Dendritic cell treated with granulocyte-macrophage colony-stimulating factor and Interleukin-4, amounts not matched to agents 40 ng/mL and 50 ng/mL, for 4 days (primary cell): ENCODE measurements at regions not wholly inside any gene's neighbourhood (a gene's known extent, or its start where the extent isn't known, plus 50 kb on each side); places are given as distances from the start of the nearest gene placed in this dataset.
"Not testable (repeated sequence)": the region's sequence is repeated elsewhere in the genome, so short reads cannot be mapped to it uniquely, and the experiment has no call there.

ENCODE experiments used
- H3K27ac Mint-ChIP-seq: one replicate; pipeline ENCODE4 v1.8.0; 2022; ENCODE audit warnings: mild to moderate bottlenecking, mixed read lengths
- H3K27me3 Mint-ChIP-seq: one replicate; pipeline ENCODE4 v1.8.0; 2022; ENCODE audit warnings: mild to moderate bottlenecking, mixed read lengths
- H3K36me3 Mint-ChIP-seq: one replicate; pipeline ENCODE4 v1.8.0; 2022; ENCODE audit warnings: low read depth, mixed read lengths
- H3K4me1 Mint-ChIP-seq: one replicate; pipeline ENCODE4 v1.8.0; 2022; ENCODE audit warnings: low read depth, mixed read lengths
- H3K4me3 Mint-ChIP-seq: one replicate; pipeline ENCODE4 v1.8.0; 2022; ENCODE audit warnings: mild to moderate bottlenecking, moderate library complexity, mixed read lengths
- H3K9me3 Mint-ChIP-seq: one replicate; pipeline ENCODE4 v1.8.0; 2022; ENCODE audit warnings: mixed read lengths
- intact Hi-C: fragments of 100-400 bp; cut with micrococcal nuclease; formaldehyde crosslinking; loops from one replicate; pipeline ENCODE4 v1.15.0; 2022

GRCh38 chr12:16788506-16789203, 182.7 kb upstream of the LMO3 start:
- Mint-ChIP-seq H3K27me3 (no peaks in the 10 kb centered on the region), H3K4me3 (no peak overlapping the region), H3K4me1 (no peaks in the 10 kb centered on the region), H3K27ac (no peak overlapping the region), H3K36me3 (no peaks in the 10 kb centered on the region), H3K9me3 (peaks cover 22% of the 10 kb centered on the region)
- intact Hi-C loops, result no loop called here

GRCh38 chr12:16785953-16786352, 180.0 kb upstream of the LMO3 start:
- intact Hi-C loops, result no loop called here
- Mint-ChIP-seq H3K9me3 (peaks cover 3% of the 10 kb centered on the region), H3K27me3 (no peaks in the 10 kb centered on the region), H3K36me3 (no peaks in the 10 kb centered on the region), H3K4me3 (no peak overlapping the region), H3K4me1 (no peaks in the 10 kb centered on the region), H3K27ac (no peak overlapping the region)

- H3K27ac Mint-ChIP-seq, result no peak overlapping the region
- intact Hi-C loops, result no loop called here
- no peaks in the 10 kb centered on the region for H3K36me3 Mint-ChIP-seq
- no peaks in the 10 kb centered on the region for H3K27me3 Mint-ChIP-seq
- H3K4me1 Mint-ChIP-seq, result no peaks in the 10 kb centered on the region
- no peak overlapping the region for H3K4me3 Mint-ChIP-seq
- H3K9me3 Mint-ChIP-seq, result peaks cover 7% of the 10 kb centered on the region
These were observed 179.6 kb upstream of the LMO3 start for GRCh38 chr12:16785524-16785923.

- H3K4me3 Mint-ChIP-seq, intact Hi-C loops, H3K36me3 Mint-ChIP-seq, H3K27ac Mint-ChIP-seq, H3K4me1 Mint-ChIP-seq, H3K27me3 Mint-ChIP-seq: not testable (repeated sequence)
- H3K9me3 Mint-ChIP-seq, result peaks cover 67% of the 10 kb centered on the region
These were observed 163.2 kb upstream of the LMO3 start for GRCh38 chr12:16769129-16769528.

GRCh38 chr12:16766736-16767135, 160.8 kb upstream of the LMO3 start:
- H3K36me3 Mint-ChIP-seq, result no peaks in the 10 kb centered on the region
- H3K4me3 Mint-ChIP-seq, result no peak overlapping the region
- intact Hi-C loops, result no loop called here
- H3K27me3 Mint-ChIP-seq, result no peaks in the 10 kb centered on the region
- H3K27ac Mint-ChIP-seq, result no peak overlapping the region
- no peaks in the 10 kb centered on the region for H3K4me1 Mint-ChIP-seq
- peaks cover 46% of the 10 kb centered on the region for H3K9me3 Mint-ChIP-seq

- no peaks in the 10 kb centered on the region for H3K27me3 Mint-ChIP-seq
- intact Hi-C loops, result no loop called here
- no peak overlapping the region for H3K4me3 Mint-ChIP-seq
- H3K36me3 Mint-ChIP-seq, result no peaks in the 10 kb centered on the region
- no peak overlapping the region for H3K27ac Mint-ChIP-seq
- no peaks in the 10 kb centered on the region for H3K4me1 Mint-ChIP-seq
- H3K9me3 Mint-ChIP-seq, result peaks cover 19% of the 10 kb centered on the region
These were observed 157.9 kb upstream of the LMO3 start for GRCh38 chr12:16763901-16764300.

GRCh38 chr12:16756833-16757555, 151.0 kb upstream of the LMO3 start:
- Mint-ChIP-seq H3K27me3 (no peaks in the 10 kb centered on the region), H3K36me3 (no peaks in the 10 kb centered on the region), H3K27ac (no peak overlapping the region), H3K4me3 (no peak overlapping the region), H3K4me1 (no peaks in the 10 kb centered on the region), H3K9me3 (no peaks in the 10 kb centered on the region)
- intact Hi-C loops, result no loop called here

GRCh38 chr12:16730772-16731171, 124.8 kb upstream of the LMO3 start:
- H3K27ac Mint-ChIP-seq, result no peak overlapping the region

GRCh38 chr12:16726879-16727278, 120.9 kb upstream of the LMO3 start:
- Mint-ChIP-seq H3K27me3 (no peaks in the 10 kb centered on the region), H3K36me3 (no peaks in the 10 kb centered on the region), H3K4me3 (no peak overlapping the region), H3K9me3 (no peaks in the 10 kb centered on the region), H3K4me1 (no peaks in the 10 kb centered on the region), H3K27ac (no peak overlapping the region)
- intact Hi-C loops, result no loop called here

More at GRCh38 chr12:16730772-16731171, 124.8 kb upstream of the LMO3 start:
- H3K36me3 Mint-ChIP-seq, result no peaks in the 10 kb centered on the region
- intact Hi-C loops, result no loop called here
- no peaks in the 10 kb centered on the region for H3K9me3 Mint-ChIP-seq
- no peaks in the 10 kb centered on the region for H3K27me3 Mint-ChIP-seq
- no peak overlapping the region for H3K4me3 Mint-ChIP-seq
- H3K4me1 Mint-ChIP-seq, result no peaks in the 10 kb centered on the region

- H3K9me3 Mint-ChIP-seq, result no peaks in the 10 kb centered on the region
- no peaks in the 10 kb centered on the region for H3K4me1 Mint-ChIP-seq
- no peaks in the 10 kb centered on the region for H3K27me3 Mint-ChIP-seq
- intact Hi-C loops, result no loop called here
- no peaks in the 10 kb centered on the region for H3K36me3 Mint-ChIP-seq
- H3K27ac Mint-ChIP-seq, result no peak overlapping the region
- H3K4me3 Mint-ChIP-seq, result no peak overlapping the region
These were observed 113.9 kb upstream of the LMO3 start for GRCh38 chr12:16719713-16720416.

GRCh38 chr12:16716928-16717327, 111.0 kb upstream of the LMO3 start:
- Mint-ChIP-seq H3K27ac (no peak overlapping the region), H3K4me3 (no peak overlapping the region), H3K9me3 (no peaks in the 10 kb centered on the region), H3K4me1 (no peaks in the 10 kb centered on the region), H3K27me3 (no peaks in the 10 kb centered on the region), H3K36me3 (no peaks in the 10 kb centered on the region)
- intact Hi-C loops, result no loop called here

- H3K36me3 Mint-ChIP-seq, result no peaks in the 10 kb centered on the region
- peaks cover 33% of the 10 kb centered on the region for H3K9me3 Mint-ChIP-seq
- no peak overlapping the region for H3K27ac Mint-ChIP-seq
- intact Hi-C loops, result no loop called here
- no peaks in the 10 kb centered on the region for H3K4me1 Mint-ChIP-seq
- H3K4me3 Mint-ChIP-seq, result no peak overlapping the region
- H3K27me3 Mint-ChIP-seq, result no peaks in the 10 kb centered on the region
These were observed 86.1 kb upstream of the LMO3 start for GRCh38 chr12:16692099-16692498.

GRCh38 chr12:16691624-16692023, 85.7 kb upstream of the LMO3 start:
- Mint-ChIP-seq H3K4me1 (no peaks in the 10 kb centered on the region), H3K9me3 (peaks cover 29% of the 10 kb centered on the region), H3K36me3 (no peaks in the 10 kb centered on the region), H3K27ac (no peak overlapping the region), H3K27me3 (no peaks in the 10 kb centered on the region), H3K4me3 (no peak overlapping the region)
- intact Hi-C loops, result no loop called here

GRCh38 chr12:16688200-16688599, 82.2 kb upstream of the LMO3 start:
- no peak overlapping the region for H3K4me3 Mint-ChIP-seq
- no peaks in the 10 kb centered on the region for H3K4me1 Mint-ChIP-seq
- no peak overlapping the region for H3K27ac Mint-ChIP-seq
- intact Hi-C loops, result no loop called here
- no peaks in the 10 kb centered on the region for H3K27me3 Mint-ChIP-seq
- H3K9me3 Mint-ChIP-seq, result peaks cover 10% of the 10 kb centered on the region
- H3K36me3 Mint-ChIP-seq, result no peaks in the 10 kb centered on the region
